ENCODE measurements at regions not wholly inside any gene's neighbourhood (a gene's known extent, or its start where the extent isn't known, plus 50 kb on each side); places are given as distances from the start of the nearest gene placed in this dataset.

- TF ChIP-seq ZNF449 (tag by site-specific recombination; IDR thresholded peaks at IDR 0.05) (no peak), ZNF341 (tag by site-specific recombination; IDR thresholded peaks at IDR 0.05; ENCODE audit: low read depth) (no peak), SETDB1 (IDR thresholded peaks at IDR 0.05; ENCODE audit: insufficient read length, low read length) (no peak), ZNF701 (tag by site-specific recombination; IDR thresholded peaks at IDR 0.05) (no peak), ZBTB21 (tag by site-specific recombination; IDR thresholded peaks at IDR 0.05) (no peak), ZSCAN4 (tag by site-specific recombination; IDR thresholded peaks at IDR 0.05) (no peak), ZNF391 (tag by site-specific recombination; IDR thresholded peaks at IDR 0.05; ENCODE audit: borderline replicate concordance, low read depth) (no peak), ZNF664 (tag by site-specific recombination; IDR thresholded peaks at IDR 0.05) (no peak), ZIC2 (tag by site-specific recombination; IDR thresholded peaks at IDR 0.05) (no peak), ZNF221 (tag by site-specific recombination; IDR thresholded peaks at IDR 0.05; ENCODE audit: borderline replicate concordance) (no peak), ZNF585B (tag by site-specific recombination; IDR thresholded peaks at IDR 0.05) (no peak), INSM2 (tag by site-specific recombination; IDR thresholded peaks at IDR 0.05) (no peak)
- TF ChIP-seq, protein P1, sequence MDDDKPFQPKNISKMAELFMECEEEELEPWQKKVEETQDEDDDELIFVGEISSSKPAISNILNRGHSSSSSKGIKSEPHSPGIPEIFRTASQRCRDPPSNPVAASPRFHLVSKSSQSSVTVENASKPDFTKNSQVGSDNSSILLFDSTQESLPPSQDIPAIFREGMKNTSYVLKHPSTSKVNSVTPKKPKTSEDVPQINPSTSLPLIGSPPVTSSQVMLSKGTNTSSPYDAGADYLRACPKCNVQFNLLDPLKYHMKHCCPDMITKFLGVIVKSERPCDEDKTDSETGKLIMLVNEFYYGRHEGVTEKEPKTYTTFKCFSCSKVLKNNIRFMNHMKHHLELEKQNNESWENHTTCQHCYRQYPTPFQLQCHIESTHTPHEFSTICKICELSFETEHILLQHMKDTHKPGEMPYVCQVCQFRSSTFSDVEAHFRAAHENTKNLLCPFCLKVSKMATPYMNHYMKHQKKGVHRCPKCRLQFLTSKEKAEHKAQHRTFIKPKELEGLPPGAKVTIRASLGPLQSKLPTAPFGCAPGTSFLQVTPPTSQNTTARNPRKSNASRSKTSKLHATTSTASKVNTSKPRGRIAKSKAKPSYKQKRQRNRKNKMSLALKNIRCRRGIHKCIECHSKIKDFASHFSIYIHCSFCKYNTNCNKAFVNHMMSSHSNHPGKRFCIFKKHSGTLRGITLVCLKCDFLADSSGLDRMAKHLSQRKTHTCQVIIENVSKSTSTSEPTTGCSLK (tag by site-specific recombination; IDR thresholded peaks at IDR 0.05), result no peak
These were observed 235.2 kb upstream of the AMIGO2 start (continued) for GRCh38 chr12:47314996-47315395.

DNA sequence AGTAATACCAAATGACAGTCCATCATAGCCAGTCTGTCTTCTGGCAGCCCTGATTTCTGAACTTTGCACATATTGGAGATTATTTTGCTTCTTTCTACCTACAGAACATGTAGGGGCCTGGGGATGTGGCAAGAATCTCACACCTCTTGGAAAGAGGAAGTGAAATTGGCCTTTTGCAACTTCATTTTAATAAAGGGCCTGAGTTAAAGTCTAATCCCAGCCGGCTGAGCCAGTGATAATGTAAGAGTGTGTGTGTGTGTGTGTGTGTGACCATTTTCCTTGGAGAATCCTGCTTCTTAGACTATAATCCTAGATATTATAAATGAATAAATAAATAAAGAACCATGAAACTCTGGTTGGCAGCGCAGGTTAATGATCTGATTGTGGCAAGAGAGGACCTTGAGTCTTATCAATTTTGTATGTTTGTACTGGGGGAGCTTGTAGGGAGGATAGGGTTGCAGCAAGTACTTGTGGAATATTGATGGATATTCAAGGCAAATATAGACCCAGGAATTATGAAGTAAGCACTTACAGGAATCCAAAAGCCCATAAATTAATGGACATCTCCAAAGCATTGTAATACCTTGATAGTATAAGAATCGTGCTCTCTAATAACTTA lies 233.2 kb upstream of the AMIGO2 start:
- Histone ChIP-seq H3K36me3 (ENCODE audit: control insufficient read depth in 2 of 2, insufficient read depth in 1 of 2, low read length in 2 of 2) (no peaks in the 10 kb centered on the region), H3K9me3 (ENCODE audit: control insufficient read depth, insufficient read depth, low read depth, low read length) (no peaks in the 10 kb centered on the region), H3K4me3 (ENCODE audit: low read depth, low read length) (no peak overlapping the region), H3K27ac (ENCODE audit: extremely low read depth, low read depth, low read length) (no peak overlapping the region), H3K4me1 (ENCODE audit: control insufficient read depth, insufficient read depth, low read length) (no peaks in the 10 kb centered on the region)
- CTCF ChIA-PET, result interaction anchor here (0.6 to 1.4 kb wide), 2 partner anchors 19 to 279 kb away, joined by 3 read pairs; no protein-coding TSS in a partner anchor
- POLR2A ChIA-PET, result no interaction called here
- TF ChIP-seq ZBTB17 (tag by site-specific recombination; IDR thresholded peaks at IDR 0.05) (no peak), ZSCAN4 (tag by site-specific recombination; IDR thresholded peaks at IDR 0.05) (no peak), EGR2 (tag by site-specific recombination; IDR thresholded peaks at IDR 0.05; ENCODE audit: low read depth) (no peak), ZNF239 (tag by site-specific recombination; IDR thresholded peaks at IDR 0.05) (no peak), ZNF585B (tag by site-specific recombination; IDR thresholded peaks at IDR 0.05) (no peak), ZNF529 (tag by site-specific recombination; IDR thresholded peaks at IDR 0.05; ENCODE audit: insufficient replicate concordance) (no peak), ZBTB44 (tag by site-specific recombination; IDR thresholded peaks at IDR 0.05) (no peak), ZNF391 (tag by site-specific recombination; IDR thresholded peaks at IDR 0.05; ENCODE audit: borderline replicate concordance, low read depth) (no peak), ZNF214 (tag by site-specific recombination; IDR thresholded peaks at IDR 0.05; ENCODE audit: borderline replicate concordance) (no peak), ZNF670 (tag by site-specific recombination; IDR thresholded peaks at IDR 0.05; ENCODE audit: low read depth) (no peak)
